ENCODE measurements at regions not wholly inside any gene's neighbourhood (a gene's known extent, or its start where the extent isn't known, plus 50 kb on each side); places are given as distances from the start of the nearest gene placed in this dataset.

- TF ChIP-seq CTCF (IDR thresholded peaks at IDR 0.05) (no peak), EP300 (IDR thresholded peaks at IDR 0.05) (no peak)
Observed at GRCh38 chr1:228669242-228669585, 66.1 kb upstream of the RHOU start.
